ENCODE measurements at regions not wholly inside any gene's neighbourhood (a gene's known extent, or its start where the extent isn't known, plus 50 kb on each side); places are given as distances from the start of the nearest gene placed in this dataset.

DNA sequence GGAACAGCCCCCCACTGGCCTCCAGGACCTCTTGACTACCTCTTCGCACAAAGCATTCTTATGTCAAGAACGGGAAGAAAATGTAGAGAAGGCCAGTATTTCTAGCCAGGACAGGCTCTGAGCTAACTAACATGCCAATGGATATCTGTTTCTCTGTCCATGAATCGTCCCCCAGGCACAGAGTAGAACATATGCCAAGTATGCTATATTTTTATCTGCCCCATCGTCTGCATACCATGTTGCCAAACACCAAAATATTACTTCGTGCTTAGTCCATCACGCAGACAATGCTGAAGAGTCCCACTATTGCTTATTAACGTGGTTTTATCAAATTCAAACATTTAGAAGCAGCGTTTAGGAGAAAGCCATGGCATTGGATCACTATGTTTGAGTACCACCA, 151.4 kb upstream of the CPSF6 start:
- Mint-ChIP-seq H3K4me3 (ENCODE audit: unreplicated experiment) (no peak overlapping the region), H3K4me1 (ENCODE audit: unreplicated experiment) (peaks cover 5% of the 10 kb centered on the region), H3K27me3 (ENCODE audit: unreplicated experiment) (peaks cover 1% of the 10 kb centered on the region), H3K9me3 (ENCODE audit: unreplicated experiment) (no peaks in the 10 kb centered on the region), H3K36me3 (ENCODE audit: low read depth, unreplicated experiment) (no peaks in the 10 kb centered on the region), H3K27ac (ENCODE audit: unreplicated experiment) (no peak overlapping the region)
- DNase-seq (ENCODE audit: low spot score): no peak
- TF ChIP-seq, protein P1, sequence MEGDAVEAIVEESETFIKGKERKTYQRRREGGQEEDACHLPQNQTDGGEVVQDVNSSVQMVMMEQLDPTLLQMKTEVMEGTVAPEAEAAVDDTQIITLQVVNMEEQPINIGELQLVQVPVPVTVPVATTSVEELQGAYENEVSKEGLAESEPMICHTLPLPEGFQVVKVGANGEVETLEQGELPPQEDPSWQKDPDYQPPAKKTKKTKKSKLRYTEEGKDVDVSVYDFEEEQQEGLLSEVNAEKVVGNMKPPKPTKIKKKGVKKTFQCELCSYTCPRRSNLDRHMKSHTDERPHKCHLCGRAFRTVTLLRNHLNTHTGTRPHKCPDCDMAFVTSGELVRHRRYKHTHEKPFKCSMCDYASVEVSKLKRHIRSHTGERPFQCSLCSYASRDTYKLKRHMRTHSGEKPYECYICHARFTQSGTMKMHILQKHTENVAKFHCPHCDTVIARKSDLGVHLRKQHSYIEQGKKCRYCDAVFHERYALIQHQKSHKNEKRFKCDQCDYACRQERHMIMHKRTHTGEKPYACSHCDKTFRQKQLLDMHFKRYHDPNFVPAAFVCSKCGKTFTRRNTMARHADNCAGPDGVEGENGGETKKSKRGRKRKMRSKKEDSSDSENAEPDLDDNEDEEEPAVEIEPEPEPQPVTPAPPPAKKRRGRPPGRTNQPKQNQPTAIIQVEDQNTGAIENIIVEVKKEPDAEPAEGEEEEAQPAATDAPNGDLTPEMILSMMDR (IDR thresholded peaks at IDR 0.05; ENCODE audit: unreplicated experiment): no peak

DNA sequence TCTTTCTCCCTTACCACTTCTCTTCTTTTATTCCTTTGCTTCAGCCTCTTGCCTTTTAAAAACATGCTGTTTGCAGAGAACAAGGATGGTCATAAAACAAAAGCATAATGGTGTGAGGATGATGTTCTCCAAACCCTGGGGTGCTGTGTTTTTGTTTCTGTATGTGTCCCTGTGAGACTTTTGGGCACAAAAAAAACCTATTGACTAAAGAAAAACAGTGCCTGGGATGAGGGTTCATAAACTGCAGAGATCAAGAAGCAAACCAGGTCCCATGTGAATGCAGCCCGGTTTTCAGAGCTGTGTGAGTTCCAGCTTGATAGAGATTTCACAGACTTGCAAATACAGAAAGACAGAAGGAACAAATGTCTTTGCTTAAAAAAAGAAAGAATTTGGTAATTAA, 148.6 kb upstream of the CPSF6 start:
- H3K9me3 Mint-ChIP-seq (ENCODE audit: unreplicated experiment): no peaks in the 10 kb centered on the region
- H3K36me3 Mint-ChIP-seq (ENCODE audit: low read depth, unreplicated experiment): no peaks in the 10 kb centered on the region
- no peak overlapping the region for H3K27ac Mint-ChIP-seq (ENCODE audit: unreplicated experiment)
- H3K4me3 Mint-ChIP-seq (ENCODE audit: unreplicated experiment): no peak overlapping the region
- DNase-seq (ENCODE audit: low spot score): no peak
- peaks cover 5% of the 10 kb centered on the region for H3K4me1 Mint-ChIP-seq (ENCODE audit: unreplicated experiment)
- no peaks in the 10 kb centered on the region for H3K27me3 Mint-ChIP-seq (ENCODE audit: unreplicated experiment)
- TF ChIP-seq, protein P1 (IDR thresholded peaks at IDR 0.05; ENCODE audit: unreplicated experiment): no peak

DNA sequence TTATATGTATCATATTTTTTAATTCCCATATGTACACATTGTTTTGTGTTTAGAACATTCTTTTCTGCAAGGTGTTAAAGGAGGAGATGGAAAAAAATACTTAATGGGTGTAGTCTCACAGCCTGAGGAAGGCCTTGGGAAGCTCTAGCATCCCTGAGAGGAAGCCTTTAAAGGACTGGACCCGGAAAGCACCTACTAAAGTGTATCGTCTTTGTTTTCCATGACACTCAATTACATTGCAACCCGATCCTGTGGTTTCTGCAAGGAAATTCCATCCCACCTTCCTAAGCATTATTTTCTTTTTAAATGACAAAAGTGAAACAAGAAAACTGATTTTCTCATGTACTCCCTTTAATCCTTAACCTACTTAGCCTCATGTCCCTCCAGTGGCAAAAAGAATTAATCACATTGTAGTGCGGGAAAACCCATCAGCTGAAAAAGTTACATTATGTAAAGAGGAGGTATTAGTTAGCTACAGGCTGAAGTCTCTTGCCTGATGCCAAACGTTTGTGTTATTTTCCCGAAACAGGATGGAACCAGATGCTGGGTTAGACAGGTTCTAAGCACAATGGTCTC, 147.8 kb upstream of the CPSF6 start:
- Mint-ChIP-seq H3K27me3 (ENCODE audit: unreplicated experiment) (no peaks in the 10 kb centered on the region), H3K4me3 (ENCODE audit: unreplicated experiment) (no peak overlapping the region), H3K36me3 (ENCODE audit: low read depth, unreplicated experiment) (no peaks in the 10 kb centered on the region), H3K4me1 (ENCODE audit: unreplicated experiment) (peaks cover 5% of the 10 kb centered on the region), H3K27ac (ENCODE audit: unreplicated experiment) (no peak overlapping the region), H3K9me3 (ENCODE audit: unreplicated experiment) (no peaks in the 10 kb centered on the region)
- no peak for DNase-seq (ENCODE audit: low spot score)
- TF ChIP-seq, protein P1 (IDR thresholded peaks at IDR 0.05; ENCODE audit: unreplicated experiment): no peak

DNA sequence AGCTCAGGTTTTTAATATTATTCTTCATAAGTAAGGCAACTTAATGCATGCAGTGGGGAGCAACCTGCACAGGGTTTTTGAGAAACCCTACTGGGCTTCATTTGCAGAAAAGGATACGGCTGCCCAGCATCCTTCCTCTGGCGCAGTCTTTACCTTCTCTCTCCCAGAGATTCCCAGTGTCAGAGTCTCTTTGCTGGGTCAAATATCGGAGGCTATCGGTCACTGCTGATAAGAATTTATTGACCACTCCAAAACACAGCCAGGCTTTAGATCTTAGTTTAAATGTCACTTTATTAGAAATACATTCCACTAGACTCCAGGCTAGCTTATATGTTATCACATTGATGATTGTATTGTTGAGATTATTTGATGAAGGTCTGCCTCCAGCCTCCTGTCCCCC, 147.2 kb upstream of the CPSF6 start:
- Mint-ChIP-seq H3K36me3 (ENCODE audit: low read depth, unreplicated experiment) (no peaks in the 10 kb centered on the region), H3K9me3 (ENCODE audit: unreplicated experiment) (no peaks in the 10 kb centered on the region), H3K4me3 (ENCODE audit: unreplicated experiment) (no peak overlapping the region), H3K27me3 (ENCODE audit: unreplicated experiment) (no peaks in the 10 kb centered on the region), H3K27ac (ENCODE audit: unreplicated experiment) (no peak overlapping the region), H3K4me1 (ENCODE audit: unreplicated experiment) (peaks cover 3% of the 10 kb centered on the region)
- TF ChIP-seq, protein P1 (IDR thresholded peaks at IDR 0.05; ENCODE audit: unreplicated experiment): no peak
- DNase-seq (ENCODE audit: low spot score): no peak

DNA sequence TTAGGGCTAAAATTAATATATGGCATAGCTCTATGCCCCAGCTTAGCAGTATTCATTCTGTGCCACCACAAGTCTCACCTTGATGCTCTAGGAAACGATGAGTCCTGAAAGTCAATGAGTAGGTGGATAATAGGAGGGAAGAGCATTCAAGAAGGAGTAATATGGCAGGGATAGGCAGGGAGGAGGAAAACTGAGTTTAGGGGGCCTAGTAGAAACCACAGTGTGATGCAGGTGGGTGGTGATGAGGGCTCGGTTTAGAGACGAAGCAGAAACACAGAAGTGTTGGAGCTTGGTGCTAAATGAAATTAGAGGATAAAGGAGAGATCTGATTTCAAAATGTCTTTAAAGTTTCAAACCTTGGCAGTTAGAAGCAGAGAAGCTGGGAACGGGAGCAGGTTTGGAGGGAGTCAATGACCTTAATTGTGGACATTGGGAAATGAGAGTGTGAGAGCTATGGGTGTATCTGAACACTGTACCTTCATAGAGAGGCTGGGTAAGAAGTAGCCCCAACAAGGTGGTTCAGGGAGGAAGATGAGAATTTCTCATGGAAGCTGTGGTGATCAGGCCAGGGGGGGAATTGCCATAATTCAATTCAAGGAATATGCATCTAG, 144.7 kb upstream of the CPSF6 start:
- Mint-ChIP-seq H3K9me3 (ENCODE audit: unreplicated experiment) (no peaks in the 10 kb centered on the region), H3K36me3 (ENCODE audit: low read depth, unreplicated experiment) (no peaks in the 10 kb centered on the region), H3K27me3 (ENCODE audit: unreplicated experiment) (no peaks in the 10 kb centered on the region), H3K27ac (ENCODE audit: unreplicated experiment) (no peak overlapping the region), H3K4me3 (ENCODE audit: unreplicated experiment) (no peak overlapping the region), H3K4me1 (ENCODE audit: unreplicated experiment) (peaks cover 7% of the 10 kb centered on the region)
- DNase-seq (ENCODE audit: low spot score): no peak
- TF ChIP-seq, protein P1 (IDR thresholded peaks at IDR 0.05; ENCODE audit: unreplicated experiment): no peak
